T47D (cell line): ENCODE measurements at regions not wholly inside any gene's neighbourhood (a gene's known extent, or its start where the extent isn't known, plus 50 kb on each side); places are given as distances from the start of the nearest gene placed in this dataset.
"Not testable (repeated sequence)": the region's sequence is repeated elsewhere in the genome, so short reads cannot be mapped to it uniquely, and the experiment has no call there.

Experiments
- DNase-seq, 2 experiments: peaks; one replicate each; pipeline versions ENCODE4 v3.0.0 to v3.0.0-alpha.2; 2011 to 2012; ENCODE audit warnings: low read depth in 1 of 2, low spot score in 1 of 2
- JUND ChIP-seq: IDR thresholded peaks from 2 replicates; pipeline ENCODE4 v1.6.1; 2012; ENCODE audit warnings: low read depth
- in situ Hi-C: cut with HindIII; loops from 2 replicates; pipeline ENCODE4 v1.10.0; 2016; ENCODE audit warnings: low sequenced_read_pairs, low pct_unique_long_range_greater_than_20kb

GRCh38 chr4:75211422-75211821 lies 278.5 kb downstream of the PARM1 start:
- TF ChIP-seq JUND = no peak
- in situ Hi-C loops = no loop called here
- no peak for DNase-seq

DNA sequence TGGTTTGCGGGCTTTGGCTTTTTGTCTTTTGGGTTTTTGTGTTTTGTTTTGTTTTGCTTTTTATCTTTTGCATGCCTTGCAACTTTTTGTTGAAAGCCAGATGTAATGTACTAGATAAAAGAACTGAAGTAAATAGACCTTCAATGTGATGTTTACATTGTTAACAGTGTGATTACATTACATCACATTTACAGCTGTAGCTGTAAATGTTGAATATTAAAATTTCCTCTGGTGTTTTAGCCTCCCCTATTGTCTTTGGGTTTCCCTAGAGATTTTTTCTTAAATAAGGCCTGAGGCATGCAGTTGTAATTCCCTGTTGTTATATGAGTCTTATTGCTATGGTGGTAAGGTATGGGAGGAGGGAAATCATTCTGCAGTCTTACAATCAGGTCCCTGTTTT lies 275.0 kb downstream of the PARM1 start:
- DNase-seq = no peak
- no peak for TF ChIP-seq JUND
- in situ Hi-C loops = no loop called here

GRCh38 chr4:75195111-75195510 lies 262.2 kb downstream of the PARM1 start:
- in situ Hi-C loops = no loop called here
- TF ChIP-seq JUND = no peak
- DNase-seq = no peak

- TF ChIP-seq JUND = no peak
- in situ Hi-C loops = no loop called here
- no peak for DNase-seq
These were observed 261.3 kb downstream of the PARM1 start for GRCh38 chr4:75194180-75194579.

DNA sequence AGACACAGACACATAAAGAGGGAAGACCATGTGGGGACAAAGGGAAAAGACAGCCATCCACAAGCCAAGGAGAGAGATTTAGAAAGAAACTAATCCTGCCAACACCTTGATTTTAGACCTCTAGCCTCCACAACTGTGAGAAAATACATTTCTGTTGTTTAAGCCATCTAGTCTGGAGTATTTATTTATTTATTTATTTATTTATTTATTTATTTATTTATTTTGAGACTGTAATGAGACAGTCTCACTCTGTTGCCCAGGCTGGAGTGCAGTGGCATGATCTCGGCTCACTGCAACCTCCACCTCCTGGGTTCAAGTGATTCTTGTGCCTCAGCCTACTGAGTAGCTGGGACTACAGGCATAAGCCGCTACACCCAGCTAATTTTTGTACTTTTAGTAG lies 259.3 kb downstream of the PARM1 start:
- in situ Hi-C loops = not testable (repeated sequence)

GRCh38 chr4:75189711-75190335 lies 256.9 kb downstream of the PARM1 start:
- in situ Hi-C loops = no loop called here
- no peak for TF ChIP-seq JUND
- DNase-seq = no peak

More for the DNA sequence above, 259.3 kb downstream of the PARM1 start:
- DNase-seq = not testable (repeated sequence)

GRCh38 chr4:75180790-75181776 lies 248.2 kb downstream of the PARM1 start:
- peak in 1 of 2 experiments; percentile 50 for DNase-seq
- no peak for TF ChIP-seq JUND
- in situ Hi-C loops = no loop called here

GRCh38 chr4:75180217-75180616 lies 247.3 kb downstream of the PARM1 start:
- in situ Hi-C loops = no loop called here
- no peak for DNase-seq
- no peak for TF ChIP-seq JUND

DNA sequence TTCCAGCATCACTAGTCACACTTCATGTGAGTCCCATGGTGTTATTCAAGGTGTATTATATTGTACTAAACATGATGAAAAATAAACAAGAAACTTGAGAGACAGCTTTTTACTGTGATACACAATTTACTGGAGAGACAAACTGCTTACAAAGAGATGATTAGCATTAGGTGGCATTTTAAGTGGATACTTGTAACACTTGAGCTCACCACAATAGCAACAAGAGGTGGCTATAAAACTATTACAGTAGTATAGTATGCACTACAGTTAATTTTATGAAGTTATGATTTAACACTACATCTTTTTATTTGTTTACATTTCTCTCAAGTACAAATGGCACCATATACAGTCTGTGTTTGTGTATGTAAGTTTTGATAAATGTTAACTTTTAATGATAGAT lies 246.6 kb downstream of the PARM1 start:
- DNase-seq = no peak
- in situ Hi-C loops = no loop called here
- TF ChIP-seq JUND = no peak

DNA sequence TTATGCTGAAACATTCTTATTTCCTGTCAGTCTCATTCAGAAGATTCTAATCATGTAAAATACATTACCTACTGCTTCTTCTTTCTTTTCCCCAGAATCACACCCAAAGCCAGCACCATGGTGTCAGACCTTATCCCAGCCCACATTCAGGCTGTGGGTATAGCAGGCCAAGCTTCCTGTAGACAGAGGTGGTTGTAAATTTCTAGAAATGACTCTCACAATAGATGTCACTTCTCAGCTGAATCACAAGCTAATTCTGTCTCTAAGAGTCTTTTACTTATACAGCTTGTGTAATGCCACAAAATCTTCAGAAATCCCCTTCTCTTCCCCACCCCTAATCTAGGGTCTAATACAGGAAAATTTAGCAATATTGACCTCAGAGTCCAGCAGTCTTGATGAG lies 239.6 kb downstream of the PARM1 start:
- no peak for DNase-seq
- in situ Hi-C loops = no loop called here
- no peak for TF ChIP-seq JUND

DNA sequence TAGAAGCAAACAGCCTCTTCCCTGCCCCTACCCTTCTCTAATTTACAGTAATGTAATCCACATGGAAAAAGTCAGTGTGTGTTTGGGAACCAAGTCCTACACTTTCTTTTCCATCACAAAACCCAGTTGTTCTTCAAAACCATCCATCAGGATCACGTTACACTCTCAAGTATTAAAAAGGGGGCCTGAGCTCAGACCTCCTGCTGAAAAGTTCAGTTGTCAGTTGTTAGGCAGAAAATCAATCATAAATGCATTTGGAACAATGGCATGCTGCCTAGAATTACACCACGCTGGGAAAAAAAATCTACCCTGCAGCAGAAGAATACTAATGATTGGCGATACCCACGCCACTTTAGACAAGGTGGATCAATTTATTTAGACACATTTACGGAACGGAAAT lies 236.5 kb downstream of the PARM1 start:
- no peak for TF ChIP-seq JUND
- in situ Hi-C loops = no loop called here
- no peak for DNase-seq

- no peak for DNase-seq
- in situ Hi-C loops = no loop called here
- TF ChIP-seq JUND = no peak
These were observed 236.1 kb downstream of the PARM1 start for GRCh38 chr4:75169020-75169419.

GRCh38 chr4:75168548-75168947 lies 235.6 kb downstream of the PARM1 start:
- in situ Hi-C loops = no loop called here
- TF ChIP-seq JUND = no peak
- no peak for DNase-seq

- DNase-seq, in situ Hi-C loops: not testable (repeated sequence)
These were observed 232.2 kb downstream of the PARM1 start for GRCh38 chr4:75165100-75165499.
